ENCODE measurements at regions not wholly inside any gene's neighbourhood (a gene's known extent, or its start where the extent isn't known, plus 50 kb on each side); places are given as distances from the start of the nearest gene placed in this dataset.

DNA sequence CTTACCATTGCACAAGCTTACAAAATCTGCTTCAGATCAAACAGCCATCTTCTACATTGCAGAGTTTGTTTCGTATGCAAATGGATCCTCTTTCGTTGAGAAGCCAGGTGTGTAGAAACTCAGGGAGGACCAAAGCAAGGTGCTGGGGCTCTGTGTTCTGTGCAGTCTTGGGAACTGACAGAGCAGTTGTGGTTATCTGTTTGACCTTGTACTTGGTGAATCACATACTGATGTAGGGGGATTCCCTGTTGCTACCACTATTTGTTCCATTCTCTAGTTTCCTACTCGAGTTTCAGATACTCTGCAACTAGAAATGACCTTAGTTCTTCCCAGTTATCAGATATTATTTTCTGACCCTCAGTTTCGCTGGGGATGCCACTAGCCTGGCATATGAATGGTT lies 95.2 kb upstream of the CLDN10 start:
- no peak for DNase-seq (ENCODE audit: low read depth)
- no peak overlapping the region for H3K4me3 ChIP-seq (ENCODE audit: low read depth, low read length)
- TF ChIP-seq, protein P1, sequence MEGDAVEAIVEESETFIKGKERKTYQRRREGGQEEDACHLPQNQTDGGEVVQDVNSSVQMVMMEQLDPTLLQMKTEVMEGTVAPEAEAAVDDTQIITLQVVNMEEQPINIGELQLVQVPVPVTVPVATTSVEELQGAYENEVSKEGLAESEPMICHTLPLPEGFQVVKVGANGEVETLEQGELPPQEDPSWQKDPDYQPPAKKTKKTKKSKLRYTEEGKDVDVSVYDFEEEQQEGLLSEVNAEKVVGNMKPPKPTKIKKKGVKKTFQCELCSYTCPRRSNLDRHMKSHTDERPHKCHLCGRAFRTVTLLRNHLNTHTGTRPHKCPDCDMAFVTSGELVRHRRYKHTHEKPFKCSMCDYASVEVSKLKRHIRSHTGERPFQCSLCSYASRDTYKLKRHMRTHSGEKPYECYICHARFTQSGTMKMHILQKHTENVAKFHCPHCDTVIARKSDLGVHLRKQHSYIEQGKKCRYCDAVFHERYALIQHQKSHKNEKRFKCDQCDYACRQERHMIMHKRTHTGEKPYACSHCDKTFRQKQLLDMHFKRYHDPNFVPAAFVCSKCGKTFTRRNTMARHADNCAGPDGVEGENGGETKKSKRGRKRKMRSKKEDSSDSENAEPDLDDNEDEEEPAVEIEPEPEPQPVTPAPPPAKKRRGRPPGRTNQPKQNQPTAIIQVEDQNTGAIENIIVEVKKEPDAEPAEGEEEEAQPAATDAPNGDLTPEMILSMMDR (IDR thresholded peaks at IDR 0.05; ENCODE audit: insufficient read depth, low read depth, low read length): no peak

GRCh38 chr13:95462801-95463200 lies 89.7 kb upstream of the CLDN10 start:
- no peak for DNase-seq (ENCODE audit: low read depth)
- TF ChIP-seq, protein P1 (IDR thresholded peaks at IDR 0.05; ENCODE audit: insufficient read depth, low read depth, low read length): no peak
- no peak overlapping the region for H3K4me3 ChIP-seq (ENCODE audit: low read depth, low read length)

- TF ChIP-seq, protein P1 (IDR thresholded peaks at IDR 0.05; ENCODE audit: insufficient read depth, low read depth, low read length): no peak
- no peak overlapping the region for H3K4me3 ChIP-seq (ENCODE audit: low read depth, low read length)
- no peak for DNase-seq (ENCODE audit: low read depth)
Measured at GRCh38 chr13:95463531-95463930, 89.0 kb upstream of the CLDN10 start.

DNA sequence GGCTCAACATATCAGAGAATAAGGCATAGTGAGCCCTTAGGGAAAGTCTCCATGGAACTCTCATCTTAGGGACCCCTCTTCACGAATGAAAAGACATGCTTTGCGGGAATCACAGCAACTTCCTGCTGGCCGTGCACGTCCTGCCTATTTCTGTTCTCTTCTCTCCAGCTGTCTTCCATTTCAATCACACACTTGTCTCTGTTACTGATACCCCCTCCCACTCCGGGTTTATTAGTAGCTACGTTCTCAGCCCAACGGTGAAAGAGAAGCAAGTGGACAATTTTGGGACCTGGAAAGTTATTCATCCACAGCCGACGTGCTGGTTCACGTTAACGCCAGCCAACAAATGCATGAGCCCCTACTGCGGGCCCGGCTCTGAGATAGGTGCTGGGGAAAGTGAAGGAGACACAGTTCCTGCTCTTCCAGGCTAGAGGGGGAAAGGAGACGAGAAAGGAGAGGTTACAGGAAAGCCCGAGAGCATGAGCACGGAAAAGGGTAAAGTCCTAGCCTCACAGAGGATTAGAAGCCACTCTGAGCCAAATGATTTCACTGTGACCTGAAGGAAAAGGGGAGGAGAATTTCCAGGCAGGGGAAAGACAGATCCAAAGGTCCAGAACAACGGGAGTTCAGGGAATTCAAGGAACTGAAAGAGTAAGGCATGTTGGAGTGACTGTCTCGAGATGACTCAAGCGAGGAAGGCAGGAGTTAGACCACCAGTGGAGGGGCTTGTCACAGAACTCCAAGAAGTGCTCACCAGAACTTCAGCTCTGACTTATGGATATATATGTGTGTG lies 81.8 kb upstream of the CLDN10 start:
- H3K4me3 ChIP-seq (ENCODE audit: low read depth, low read length): no peak overlapping the region
- TF ChIP-seq, protein P1 (IDR thresholded peaks at IDR 0.05; ENCODE audit: insufficient read depth, low read depth, low read length): no peak
- DNase-seq (ENCODE audit: low read depth): no peak

DNA sequence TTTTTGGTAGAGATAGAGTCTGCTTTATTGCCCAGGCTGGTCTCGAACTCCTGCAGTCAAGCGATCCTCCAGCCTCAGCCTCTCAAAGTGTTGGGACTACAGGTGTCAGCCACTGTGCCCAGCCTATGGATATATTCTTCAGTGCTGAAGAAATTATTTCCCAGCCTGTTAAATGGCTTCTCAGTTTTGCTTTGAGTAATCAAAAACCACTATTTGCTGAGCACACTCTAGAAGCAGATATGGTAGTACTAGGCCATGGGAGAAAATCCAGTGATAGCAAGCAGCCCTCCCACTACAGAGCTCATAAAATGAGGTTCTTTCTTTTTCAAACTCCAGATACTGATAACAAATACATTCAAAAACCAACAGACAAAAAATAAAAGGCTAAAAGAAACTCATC lies 80.6 kb upstream of the CLDN10 start:
- TF ChIP-seq, protein P1 (IDR thresholded peaks at IDR 0.05; ENCODE audit: insufficient read depth, low read depth, low read length): no peak
- no peak overlapping the region for H3K4me3 ChIP-seq (ENCODE audit: low read depth, low read length)
- DNase-seq (ENCODE audit: low read depth): no peak

DNA sequence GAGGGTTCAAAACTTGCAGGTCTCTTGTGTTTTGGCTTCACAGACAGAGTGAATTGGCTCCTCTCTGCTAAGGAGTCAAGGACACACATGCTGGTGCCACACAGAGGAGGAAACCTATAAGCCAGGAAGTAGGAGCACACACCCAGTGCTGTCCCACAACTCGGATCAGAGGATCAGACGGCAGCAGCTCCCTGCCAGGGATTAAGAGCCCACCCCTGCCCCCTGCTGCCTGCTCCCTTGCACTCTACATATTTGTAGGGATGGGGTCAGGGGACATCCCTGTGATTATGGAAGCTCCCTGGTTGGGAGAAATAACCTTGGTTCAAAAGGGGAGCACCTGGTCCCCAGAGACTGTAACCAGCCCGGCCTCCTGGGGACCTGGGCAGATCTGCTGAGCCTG lies 77.5 kb upstream of the CLDN10 start:
- DNase-seq (ENCODE audit: low read depth): no peak
- no peak overlapping the region for H3K4me3 ChIP-seq (ENCODE audit: low read depth, low read length)
- TF ChIP-seq, protein P1 (IDR thresholded peaks at IDR 0.05; ENCODE audit: insufficient read depth, low read depth, low read length): no peak

- TF ChIP-seq, protein P1 (IDR thresholded peaks at IDR 0.05; ENCODE audit: insufficient read depth, low read depth, low read length): no peak
- no peak for DNase-seq (ENCODE audit: low read depth)
Measured at GRCh38 chr13:95477187-95477586, 75.3 kb upstream of the CLDN10 start.

More at GRCh38 chr13:95477187-95477586, 75.3 kb upstream of the CLDN10 start:
- H3K4me3 ChIP-seq (ENCODE audit: low read depth, low read length): no peak overlapping the region

All from fibroblast of villous mesenchyme (primary cell).